ENCODE measurements at regions not wholly inside any gene's neighbourhood (a gene's known extent, or its start where the extent isn't known, plus 50 kb on each side); places are given as distances from the start of the nearest gene placed in this dataset.
"Not testable (repeated sequence)": the region's sequence is repeated elsewhere in the genome, so short reads cannot be mapped to it uniquely, and the experiment has no call there.

DNA sequence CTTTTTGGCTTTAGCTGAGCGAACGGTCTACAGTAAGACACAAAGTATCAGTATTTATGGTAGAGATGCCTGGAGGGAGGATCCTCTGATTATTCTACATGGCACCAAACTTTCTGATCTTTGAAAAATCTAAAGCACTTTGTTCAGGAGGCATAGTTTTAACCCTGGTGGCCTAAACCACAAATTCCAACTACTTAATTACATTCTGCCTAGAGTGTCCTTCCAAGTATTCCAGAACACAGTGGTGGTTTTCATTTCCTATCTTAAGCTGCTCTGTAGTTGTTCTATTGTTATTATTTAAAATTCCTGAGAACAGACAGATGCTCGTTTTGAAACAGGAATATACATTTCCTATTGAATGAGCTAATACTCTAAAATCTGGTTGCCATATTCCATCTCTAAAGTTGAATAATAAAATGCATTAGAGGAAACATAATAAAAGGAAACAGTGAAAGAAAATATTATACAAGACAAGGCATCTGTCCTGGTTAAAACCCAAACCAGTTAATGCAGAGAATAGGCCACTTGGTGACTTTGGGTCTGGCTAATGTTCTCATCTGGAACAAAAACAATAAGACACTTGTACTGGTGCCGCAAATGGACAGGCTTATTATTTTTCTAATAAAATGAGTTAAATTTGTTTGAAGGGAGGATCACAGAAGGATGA is 657.4 kb downstream of the SPRY1 start:
- DNase-seq (ENCODE audit: low read depth): no peak

- DNase-seq (ENCODE audit: low read depth): no peak
These were observed 657.2 kb downstream of the ANKRD50 start for GRCh38 chr4:124055336-124055735.

DNA sequence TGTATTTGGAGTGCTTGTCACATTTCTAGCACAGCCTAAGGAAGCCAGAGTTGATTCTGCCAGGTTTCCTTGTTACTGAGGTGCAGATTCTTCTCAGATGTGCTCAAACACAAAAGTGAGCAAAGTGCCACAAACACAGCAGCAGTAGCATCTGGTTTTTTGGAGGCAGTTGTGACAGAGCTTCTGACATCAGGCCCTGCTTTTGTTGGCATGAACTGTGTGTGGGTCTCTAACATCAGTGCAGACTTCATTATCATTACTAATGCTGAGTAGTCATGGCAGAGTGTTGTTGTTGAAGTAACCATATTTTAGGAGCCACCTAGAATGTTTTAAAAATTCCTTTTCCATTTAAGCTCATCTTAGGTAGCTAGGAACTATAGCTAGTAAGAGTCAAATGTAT is 656.6 kb downstream of the ANKRD50 start:
- DNase-seq (ENCODE audit: low read depth): no peak

DNA sequence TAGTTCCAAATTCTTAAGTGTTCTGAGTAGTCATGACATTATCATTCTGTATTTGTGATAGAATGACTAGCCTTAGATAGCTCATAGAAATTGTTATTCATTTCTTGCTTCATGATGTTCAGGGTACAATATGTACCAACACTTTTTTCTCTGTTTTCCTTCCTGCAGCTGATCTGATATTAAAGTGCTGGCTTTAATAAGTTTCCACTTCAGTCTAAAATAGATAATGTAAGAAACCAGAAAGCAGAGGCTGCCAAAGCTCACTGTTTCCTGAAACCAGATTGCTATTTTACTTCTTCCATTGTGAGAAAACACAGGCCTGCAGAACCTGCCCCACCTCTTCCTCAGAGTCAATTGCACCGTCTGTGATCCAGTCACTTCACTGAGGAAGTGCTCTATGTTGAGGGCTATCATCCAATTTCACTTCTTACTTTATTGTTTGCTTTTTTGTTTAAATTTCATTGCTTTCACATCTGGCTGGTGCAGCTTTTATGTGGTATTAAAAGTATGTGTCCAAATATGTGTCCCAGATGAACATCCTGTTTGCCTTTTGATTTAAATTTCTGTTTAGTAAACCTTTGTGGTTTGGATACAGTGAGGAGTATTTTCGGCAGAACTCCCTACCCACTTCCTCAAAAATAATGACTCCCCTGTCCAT is 652.1 kb downstream of the ANKRD50 start:
- DNase-seq (ENCODE audit: low read depth): no peak

GRCh38 chr4:124061413-124061812 is 651.1 kb downstream of the ANKRD50 start:
- DNase-seq (ENCODE audit: low read depth): no peak

DNA sequence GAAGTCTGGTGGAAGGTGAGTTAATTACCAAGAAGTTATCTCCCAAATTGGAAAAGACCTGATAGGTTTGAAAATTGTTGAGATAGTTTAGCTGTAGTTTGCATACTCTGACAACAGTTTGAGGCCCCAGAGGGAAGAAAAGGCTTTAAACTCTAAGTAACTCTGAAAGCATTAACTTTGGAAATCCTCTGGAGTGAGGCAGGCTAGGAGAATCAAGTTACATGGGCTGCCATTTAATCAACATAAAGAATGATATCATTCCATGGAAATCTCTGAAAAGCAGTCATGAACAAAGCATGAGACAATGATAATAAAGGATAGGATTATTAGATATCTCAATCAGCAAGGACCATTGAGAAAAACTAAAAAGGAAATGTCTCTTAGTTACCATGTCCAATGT is 647.1 kb downstream of the ANKRD50 start:
- DNase-seq (ENCODE audit: low read depth): no peak

DNA sequence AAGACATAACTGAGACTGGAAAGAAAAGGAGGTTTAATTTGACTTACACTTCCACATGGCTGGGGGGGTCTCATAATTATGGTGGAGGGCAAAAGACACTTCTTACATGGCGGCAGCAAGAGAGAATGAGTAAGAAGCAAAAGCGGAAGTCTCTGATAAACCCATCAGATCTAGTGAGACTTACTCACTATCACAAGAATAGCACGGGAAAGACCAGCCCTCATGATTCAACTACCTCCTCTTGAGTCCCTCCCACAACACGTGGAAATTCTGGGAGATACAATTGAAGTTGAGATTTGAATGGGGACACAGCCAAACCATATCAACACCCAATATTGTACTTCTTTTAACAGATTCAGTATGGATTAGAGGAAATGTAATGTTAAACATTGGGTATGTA is 646.6 kb downstream of the ANKRD50 start:
- no peak for DNase-seq (ENCODE audit: low read depth)

DNA sequence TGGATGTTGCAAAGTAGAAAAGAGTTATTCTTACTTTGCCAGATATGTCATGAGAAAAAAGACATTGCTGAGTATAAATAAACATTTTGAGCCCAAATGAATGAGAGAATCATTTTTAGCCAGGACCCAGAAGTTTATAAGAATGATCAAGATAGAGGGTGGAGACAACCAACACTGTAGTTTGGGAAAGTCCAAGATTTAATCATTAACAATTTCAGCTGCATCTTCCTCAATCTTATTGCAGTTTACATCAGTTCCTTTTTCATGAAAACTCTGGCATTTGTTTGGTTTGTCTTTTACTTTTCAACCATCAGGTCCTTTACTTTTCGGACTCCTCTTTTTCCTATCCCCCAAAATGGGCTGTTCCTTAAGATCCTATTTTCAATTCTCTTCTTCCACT is 645.9 kb downstream of the ANKRD50 start:
- no peak for DNase-seq (ENCODE audit: low read depth)

DNA sequence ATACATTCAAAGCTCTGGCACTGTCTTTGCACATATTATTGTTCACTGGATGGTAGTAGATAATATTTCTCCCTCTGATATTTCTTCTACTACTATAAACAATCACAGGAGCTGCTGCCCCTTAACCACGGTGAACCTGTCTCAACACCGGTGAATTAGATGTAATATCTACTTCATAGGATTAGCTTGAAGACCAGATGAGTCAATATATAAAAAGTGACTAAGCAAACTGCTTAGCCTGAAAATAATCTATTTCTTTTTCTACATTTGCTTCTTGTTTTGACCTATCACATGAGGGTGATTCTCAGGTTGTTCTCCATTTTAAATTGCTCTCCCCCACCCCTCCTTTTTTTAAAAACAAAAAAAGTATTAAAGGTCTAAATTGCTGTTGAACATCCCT is 645.5 kb downstream of the ANKRD50 start:
- no peak for DNase-seq (ENCODE audit: low read depth)

GRCh38 chr4:124070688-124071484 is 641.6 kb downstream of the ANKRD50 start:
- no peak for DNase-seq (ENCODE audit: low read depth)

GRCh38 chr4:124075276-124075675 is 637.3 kb downstream of the ANKRD50 start:
- DNase-seq (ENCODE audit: low read depth): not testable (repeated sequence)

GRCh38 chr4:124079174-124079780 is 633.3 kb downstream of the ANKRD50 start:
- DNase-seq (ENCODE audit: low read depth): no peak

DNA sequence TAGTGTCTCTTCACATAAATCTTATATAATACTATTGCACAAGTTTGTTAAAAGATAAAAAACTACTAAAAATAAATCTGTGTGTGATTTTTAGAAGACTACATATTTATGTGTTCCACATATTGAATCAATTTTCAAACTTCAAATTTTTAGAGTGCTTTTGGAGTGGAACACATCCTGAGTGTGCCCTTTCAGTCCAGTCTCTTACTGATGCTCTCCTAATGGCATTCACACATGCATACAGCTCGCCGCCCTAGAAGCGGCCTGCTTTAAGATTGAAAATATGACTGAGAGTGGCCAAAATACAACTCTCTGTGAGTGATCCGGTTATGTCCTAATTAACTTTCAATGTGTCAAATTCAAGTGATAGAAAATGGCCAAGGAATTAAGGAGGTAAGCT is 628.8 kb downstream of the ANKRD50 start:
- no peak for DNase-seq (ENCODE audit: low read depth)

GRCh38 chr4:124085561-124086180 is 626.9 kb downstream of the ANKRD50 start:
- DNase-seq (ENCODE audit: low read depth): no peak

GRCh38 chr4:124090021-124090420 is 622.5 kb downstream of the ANKRD50 start:
- no peak for DNase-seq (ENCODE audit: low read depth)

DNA sequence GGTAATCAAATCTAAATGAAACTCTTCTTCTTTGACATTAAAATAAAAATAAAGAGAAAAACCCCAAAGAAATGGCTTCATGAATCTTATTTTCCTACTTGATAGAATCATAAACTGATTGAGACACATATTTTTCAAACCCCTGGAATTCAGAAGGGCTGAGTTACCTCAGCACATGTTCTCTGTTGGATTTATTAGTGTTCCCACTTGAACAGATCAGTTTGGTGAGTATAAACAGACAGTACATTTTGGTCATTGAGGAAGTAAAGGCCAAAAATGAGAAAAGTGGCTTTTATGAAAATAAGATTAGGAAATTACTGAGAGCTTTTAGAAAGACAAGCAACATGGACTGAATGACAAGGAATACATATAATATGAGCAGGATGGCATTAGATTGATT is 620.4 kb downstream of the ANKRD50 start:
- DNase-seq (ENCODE audit: low read depth): no peak

DNA sequence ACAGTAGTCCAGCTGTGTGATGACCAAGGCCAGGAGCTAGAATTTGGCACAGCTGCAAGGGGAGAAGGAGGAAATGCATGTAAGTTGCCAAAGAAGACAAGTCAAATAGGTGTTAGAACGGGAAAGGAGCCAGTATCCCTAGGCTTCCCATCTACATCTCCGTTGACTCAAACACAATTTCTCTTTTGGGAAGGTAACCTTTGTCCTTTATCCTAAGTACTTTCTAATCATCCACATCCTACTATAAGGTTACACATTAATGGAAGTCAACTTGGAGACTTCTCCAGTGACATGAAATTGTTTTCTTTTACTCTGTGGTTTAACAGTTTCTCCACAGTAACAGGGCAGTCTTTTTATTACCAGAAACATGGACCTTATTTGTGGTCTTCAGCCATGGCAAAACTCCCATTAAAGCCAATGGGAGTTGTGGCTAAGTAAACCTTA is 620.0 kb downstream of the ANKRD50 start:
- no peak for DNase-seq (ENCODE audit: low read depth)

DNA sequence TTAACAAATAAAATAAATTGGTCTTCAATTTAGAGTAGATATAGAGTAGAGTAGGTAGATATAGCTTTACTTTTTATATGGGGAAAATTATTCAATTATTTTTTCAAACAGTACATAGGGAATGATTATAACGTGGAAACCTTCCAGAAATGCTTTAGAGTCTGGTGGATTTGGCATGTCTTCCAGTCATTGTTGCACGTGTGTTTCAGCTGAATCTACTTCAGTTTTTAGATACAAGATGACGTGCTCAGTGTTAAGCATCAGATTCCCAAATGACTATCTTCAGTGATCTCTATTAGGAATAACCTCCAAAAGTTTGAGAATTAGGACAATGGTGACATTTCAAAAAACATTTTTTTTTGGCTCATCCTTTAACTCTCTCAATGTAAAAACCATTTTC is 616.9 kb downstream of the ANKRD50 start:
- no peak for DNase-seq (ENCODE audit: low read depth)

- DNase-seq (ENCODE audit: low read depth): no peak
These were observed 616.2 kb downstream of the ANKRD50 start for GRCh38 chr4:124096290-124096689.

GRCh38 chr4:124097447-124097846 is 615.1 kb downstream of the ANKRD50 start:
- DNase-seq (ENCODE audit: low read depth): no peak

GRCh38 chr4:124104101-124104500 is 608.4 kb downstream of the ANKRD50 start:
- no peak for DNase-seq (ENCODE audit: low read depth)

DNA sequence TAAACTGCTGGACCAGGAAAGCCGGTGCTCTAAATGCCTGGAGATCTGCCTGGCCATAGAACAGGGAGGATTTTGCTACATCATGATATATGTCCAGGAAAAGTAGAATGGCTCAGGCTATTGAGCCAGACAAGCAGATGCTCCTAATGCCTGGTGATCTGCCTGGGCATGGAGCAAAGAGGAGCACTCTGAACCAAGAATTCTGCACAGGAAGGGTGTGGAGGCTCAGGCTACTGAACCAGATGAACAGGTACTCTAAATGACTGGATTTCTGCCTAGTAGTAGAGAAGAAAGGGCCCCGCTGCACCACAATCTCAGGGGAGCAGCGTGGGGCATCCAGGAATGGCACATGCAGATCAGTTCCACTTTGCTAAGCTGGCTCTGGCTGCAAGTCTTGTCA is 607.9 kb downstream of the ANKRD50 start:
- DNase-seq (ENCODE audit: low read depth): no peak

All from stimulated activated CD8-positive, alpha-beta memory T cell treated with anti-CD3 and anti-CD28 coated beads, Interleukin-7, amount 100 ng/mL, for 24 hours (primary cell).